AG04449 (cell line): ENCODE measurements at regions not wholly inside any gene's neighbourhood (a gene's known extent, or its start where the extent isn't known, plus 50 kb on each side); places are given as distances from the start of the nearest gene placed in this dataset.

Experiments used
- CTCF ChIA-PET: fragments of 350-600 bp; formaldehyde crosslinking; extraction: SDS; loops from one replicate; lab custom pipeline; 2021; ENCODE audit warnings: antibody characterized with exemption; lab: Yijun Ruan, JAX
- POLR2A ChIA-PET: fragments of 400-600, 350-600 bp; formaldehyde crosslinking; extraction: SDS; loops from one replicate; lab custom pipeline; 2020; ENCODE audit warnings: antibody characterized with exemption, inconsistent platforms; lab: Yijun Ruan, JAX
- DNase-seq: peaks from one replicate; pipeline ENCODE4 v3.0.0-alpha.2; 2010; ENCODE audit warnings: low read depth, low spot score
- H3K4me3 ChIP-seq: 2 replicates; pipeline ENCODE4 v1.5.1; 2011; ENCODE audit warnings: low read depth, mild to moderate bottlenecking, control low read depth, low read length
- TF ChIP-seq, protein P1 (sequence below): IDR thresholded peaks from one replicate; pipeline ENCODE4 v1.5.1; 2011; ENCODE audit warnings: mild to moderate bottlenecking, moderate library complexity, low read length, control low read depth, inconsistent platforms; ENCODE audit not compliant: insufficient read depth; ENCODE audit errors: missing control alignments

DNA sequence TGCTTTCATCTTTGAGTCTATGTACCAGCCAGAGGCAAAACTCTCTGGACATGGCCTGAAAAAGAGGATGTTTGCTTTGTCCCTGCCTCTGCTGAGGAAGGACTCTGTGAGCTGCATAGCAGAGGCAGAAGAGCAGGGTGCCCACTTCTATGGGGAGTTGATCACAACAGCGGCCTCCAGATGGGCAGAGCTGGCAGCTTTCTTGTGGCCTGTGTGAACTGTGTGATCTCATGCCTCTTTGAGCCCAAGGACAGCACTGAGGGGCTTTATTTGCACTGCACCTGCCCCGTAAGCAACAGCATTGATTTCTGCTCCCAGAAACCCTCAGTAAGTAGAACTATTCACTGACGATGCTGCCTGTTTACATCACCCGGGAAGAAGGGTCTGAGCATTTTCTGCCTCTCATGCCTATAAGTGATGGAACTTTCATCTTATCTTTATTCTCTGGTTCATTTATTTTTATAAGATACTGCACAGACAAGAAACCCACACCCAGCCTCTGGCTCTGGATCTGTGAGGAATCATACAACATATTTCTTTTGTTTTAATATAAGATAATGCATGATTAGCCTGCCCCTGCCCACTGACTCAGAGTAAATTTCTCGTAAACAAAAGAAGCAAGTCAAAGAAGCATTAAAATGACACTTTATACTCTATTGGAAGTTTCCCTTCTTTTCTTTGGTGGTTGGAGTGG, 244.2 kb upstream of the SOX21 start:
- H3K4me3 ChIP-seq: no peak overlapping the region
- CTCF ChIA-PET: no interaction called here
- POLR2A ChIA-PET: no interaction called here
- no peak for DNase-seq
- TF ChIP-seq, protein P1, sequence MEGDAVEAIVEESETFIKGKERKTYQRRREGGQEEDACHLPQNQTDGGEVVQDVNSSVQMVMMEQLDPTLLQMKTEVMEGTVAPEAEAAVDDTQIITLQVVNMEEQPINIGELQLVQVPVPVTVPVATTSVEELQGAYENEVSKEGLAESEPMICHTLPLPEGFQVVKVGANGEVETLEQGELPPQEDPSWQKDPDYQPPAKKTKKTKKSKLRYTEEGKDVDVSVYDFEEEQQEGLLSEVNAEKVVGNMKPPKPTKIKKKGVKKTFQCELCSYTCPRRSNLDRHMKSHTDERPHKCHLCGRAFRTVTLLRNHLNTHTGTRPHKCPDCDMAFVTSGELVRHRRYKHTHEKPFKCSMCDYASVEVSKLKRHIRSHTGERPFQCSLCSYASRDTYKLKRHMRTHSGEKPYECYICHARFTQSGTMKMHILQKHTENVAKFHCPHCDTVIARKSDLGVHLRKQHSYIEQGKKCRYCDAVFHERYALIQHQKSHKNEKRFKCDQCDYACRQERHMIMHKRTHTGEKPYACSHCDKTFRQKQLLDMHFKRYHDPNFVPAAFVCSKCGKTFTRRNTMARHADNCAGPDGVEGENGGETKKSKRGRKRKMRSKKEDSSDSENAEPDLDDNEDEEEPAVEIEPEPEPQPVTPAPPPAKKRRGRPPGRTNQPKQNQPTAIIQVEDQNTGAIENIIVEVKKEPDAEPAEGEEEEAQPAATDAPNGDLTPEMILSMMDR: no peak

DNA sequence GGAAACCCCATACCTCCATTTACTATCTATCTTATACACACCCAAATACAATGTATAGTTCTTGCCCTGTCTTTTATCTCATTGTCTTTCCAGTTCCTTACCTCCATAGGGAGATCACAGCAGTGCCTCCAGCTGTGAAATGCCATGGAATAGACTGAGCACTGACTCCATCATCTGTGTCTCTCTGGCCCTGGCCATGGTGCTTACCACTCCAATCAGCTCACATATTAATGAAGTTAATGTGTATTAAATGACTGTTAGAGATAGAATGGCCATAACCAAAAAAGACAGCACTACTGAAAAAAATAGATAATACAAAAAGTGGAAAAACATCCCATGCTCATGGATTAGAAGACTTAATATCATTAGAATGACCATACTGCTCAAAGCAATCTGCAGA, 240.4 kb upstream of the SOX21 start:
- TF ChIP-seq, protein P1: no peak
- no peak for DNase-seq
- CTCF ChIA-PET: no interaction called here

DNA sequence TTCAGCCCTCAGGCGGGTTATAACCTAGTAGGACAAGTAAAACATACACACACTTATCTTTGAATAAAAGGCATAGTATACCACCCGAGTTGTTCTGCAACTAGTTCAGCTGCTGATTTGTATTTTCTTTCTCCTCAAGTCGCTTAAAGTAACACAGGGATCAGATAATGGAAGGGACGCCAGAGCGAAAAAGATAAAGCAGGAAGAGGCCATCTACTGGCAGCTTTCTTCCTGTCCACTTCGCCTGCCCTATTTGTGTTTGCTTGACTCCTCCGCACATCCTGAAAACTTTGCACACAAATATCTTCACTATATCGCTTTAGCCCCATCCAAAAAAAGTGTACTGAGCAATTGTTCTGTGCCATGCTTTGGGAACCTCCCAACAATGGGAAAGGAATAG, 238.0 kb upstream of the SOX21 start:
- no peak for DNase-seq
- H3K4me3 ChIP-seq: no peak overlapping the region
- CTCF ChIA-PET: interaction anchor here (1.1 kb wide), 1 partner anchor 17 kb away, joined by 3 read pairs; no protein-coding TSS in a partner anchor
- TF ChIP-seq, protein P1: no peak
- POLR2A ChIA-PET: no interaction called here

More for the DNA sequence above, 240.4 kb upstream of the SOX21 start:
- POLR2A ChIA-PET: no interaction called here
- no peak overlapping the region for H3K4me3 ChIP-seq

DNA sequence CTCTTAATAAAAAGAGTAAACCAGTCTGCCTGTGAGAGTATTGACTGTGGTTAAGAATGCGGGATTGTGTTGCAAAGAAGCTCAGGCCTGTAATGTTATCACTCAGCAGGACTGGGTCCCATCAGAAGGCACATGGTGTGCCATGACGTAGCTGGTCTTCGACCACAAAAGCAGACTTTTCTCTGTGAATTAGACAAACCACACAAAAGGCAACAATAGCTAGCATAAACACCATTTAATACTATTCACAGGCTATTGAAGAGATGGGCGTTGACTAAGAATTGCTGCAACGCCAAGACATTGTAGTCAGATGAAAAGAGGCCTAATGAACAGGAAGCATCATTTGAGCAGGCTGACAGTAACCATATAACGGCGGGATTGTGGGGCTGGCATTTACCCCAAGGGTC, 235.6 kb upstream of the SOX21 start:
- TF ChIP-seq, protein P1: no peak
- no peak for DNase-seq
- ChIA-PET POLR2A (no interaction called here), CTCF (no interaction called here)
- H3K4me3 ChIP-seq: no peak overlapping the region

DNA sequence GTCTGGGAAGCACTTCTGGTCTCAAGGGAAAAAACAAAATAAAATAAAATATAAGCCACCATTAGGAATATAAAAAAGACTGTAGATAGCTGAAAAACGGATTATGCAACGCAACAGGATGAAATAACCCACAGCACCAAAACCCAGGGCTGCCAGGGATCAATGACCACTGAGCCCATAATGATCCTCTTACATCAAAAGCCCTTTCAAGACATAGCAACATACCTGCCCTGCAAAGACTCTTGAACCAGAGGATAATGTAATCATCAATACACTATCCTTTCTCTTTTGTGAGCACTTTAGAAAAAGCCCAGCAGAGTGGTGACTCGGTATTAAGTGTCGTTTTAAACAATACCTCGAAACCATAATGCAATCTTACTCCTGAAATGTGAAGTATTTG, 235.0 kb upstream of the SOX21 start:
- ChIA-PET CTCF (no interaction called here), POLR2A (no interaction called here)
- TF ChIP-seq, protein P1: no peak
- no peak overlapping the region for H3K4me3 ChIP-seq
- no peak for DNase-seq

DNA sequence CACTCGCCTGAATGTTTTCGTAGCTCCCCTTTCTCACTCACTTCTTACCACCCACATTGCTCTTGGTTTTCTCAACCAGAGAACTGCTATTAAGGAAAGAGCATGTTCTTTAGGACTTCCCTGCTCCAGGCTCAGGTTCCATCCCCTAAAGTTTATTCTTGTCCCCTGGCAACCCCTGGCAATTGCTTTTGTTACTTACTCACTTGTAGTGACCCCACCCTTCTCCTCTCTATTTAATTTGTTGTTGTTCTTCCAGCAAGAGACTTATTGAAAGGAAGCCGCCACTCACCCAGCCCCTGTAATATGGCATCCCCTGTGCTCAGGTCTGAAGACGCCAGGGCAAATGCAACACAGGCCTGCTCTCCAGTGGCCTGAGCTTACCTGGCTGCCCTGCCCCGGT, 233.7 kb upstream of the SOX21 start:
- no peak for DNase-seq
- ChIA-PET POLR2A (no interaction called here), CTCF (no interaction called here)
- H3K4me3 ChIP-seq: no peak overlapping the region
- TF ChIP-seq, protein P1: no peak
